GM12891 (cell line): ENCODE measurements at regions not wholly inside any gene's neighbourhood (a gene's known extent, or its start where the extent isn't known, plus 50 kb on each side); places are given as distances from the start of the nearest gene placed in this dataset.
"Not testable (repeated sequence)": the region's sequence is repeated elsewhere in the genome, so short reads cannot be mapped to it uniquely, and the experiment has no call there.

Experiments
- DNase-seq: peaks from one replicate; pipeline ENCODE4 v3.0.0; 2011; ENCODE audit warnings: low spot score; ENCODE audit not compliant: insufficient read length
- FAIRE-seq: peaks from 2 replicates; lab custom pipeline; 2011; peaks lifted over from hg19 to GRCh38; lab: Jason Lieb, UNC
- PAX5 ChIP-seq: IDR thresholded peaks from 2 replicates; pipeline ENCODE4 v1.6.1; 2011; ENCODE audit warnings: low read length, moderate library complexity, mild to moderate bottlenecking; ENCODE audit not compliant: insufficient read depth, severe bottlenecking
- POLR2A ChIP-seq: IDR thresholded peaks from 2 replicates; pipeline ENCODE4 v1.6.1; 2011; ENCODE audit warnings: low read depth, low read length, control low read depth
- POLR2AphosphoS5 ChIP-seq: IDR thresholded peaks from 2 replicates; pipeline ENCODE4 v1.6.1; 2011; ENCODE audit warnings: low read depth, low read length, control low read depth
- POU2F2 ChIP-seq: IDR thresholded peaks from 2 replicates; pipeline ENCODE4 v1.6.1; 2011; ENCODE audit warnings: low read depth, mild to moderate bottlenecking, control low read depth, low read length, moderate library complexity
- SPI1 ChIP-seq: IDR thresholded peaks from 2 replicates; pipeline ENCODE4 v1.6.1; 2011; ENCODE audit warnings: low read depth, low read length, control low read depth
- TAF1 ChIP-seq: IDR thresholded peaks from 2 replicates; pipeline ENCODE4 v1.6.1; 2011; ENCODE audit warnings: low read depth, low read length, control low read depth

DNA sequence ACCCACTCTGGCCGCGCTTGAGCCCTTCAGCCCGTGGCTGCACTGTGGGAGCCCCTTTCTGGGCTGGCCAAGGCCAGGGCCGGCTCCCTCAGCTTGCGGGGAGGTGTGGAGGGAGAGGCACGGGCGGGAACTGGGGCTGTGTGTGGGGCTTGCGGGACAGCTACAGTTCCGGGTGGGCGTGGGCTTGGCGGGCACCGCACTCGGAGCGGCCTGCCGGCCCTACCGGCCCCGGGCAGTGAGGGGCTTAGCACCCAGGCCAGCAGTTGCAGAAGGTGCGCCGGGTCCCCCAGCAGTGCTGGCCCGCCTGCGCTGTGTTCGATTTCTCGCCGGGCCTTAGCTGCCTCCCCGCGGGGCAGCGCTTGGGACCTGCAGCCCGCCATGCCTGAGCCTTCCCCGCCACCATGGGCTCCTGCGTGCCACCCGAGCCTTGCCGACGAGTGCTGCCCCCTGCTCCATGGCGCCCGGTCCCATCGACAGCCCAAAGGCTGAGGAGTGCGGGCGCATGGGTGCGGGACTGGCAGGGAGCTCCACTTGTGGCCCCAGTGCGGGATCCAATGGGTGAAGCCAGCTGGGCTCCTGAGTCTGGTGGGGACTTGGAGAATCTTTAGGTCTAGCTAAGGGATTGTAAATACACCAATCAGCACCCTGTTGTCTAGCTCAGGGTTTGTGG is 173.7 kb upstream of the FIGN start:
- no peak for DNase-seq
- FAIRE-seq: no peak
- TF ChIP-seq PAX5 (no peak), POLR2A (no peak), SPI1 (no peak), TAF1 (no peak), POLR2AphosphoS5 (no peak), POU2F2 (no peak)

DNA sequence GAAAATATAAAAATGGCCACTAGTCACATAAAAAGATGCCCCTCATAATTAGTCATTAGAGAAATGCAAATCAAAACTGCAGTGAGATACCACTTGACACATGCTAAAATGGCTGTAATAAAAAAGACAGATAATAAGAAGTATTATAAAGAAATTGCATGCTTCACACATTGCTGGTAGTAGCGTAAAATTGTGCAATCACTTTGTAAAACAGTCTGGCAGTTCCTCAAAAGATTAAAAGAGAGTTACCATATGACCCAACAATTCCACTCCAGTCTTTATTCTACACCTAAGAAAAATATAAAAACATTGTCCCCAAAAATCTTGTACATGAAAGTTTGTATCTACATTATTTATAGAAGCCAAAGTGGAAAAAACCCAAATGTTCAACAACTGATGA is 170.6 kb upstream of the FIGN start:
- DNase-seq (no peak), FAIRE-seq (no peak)
- TF ChIP-seq POLR2A (no peak), POLR2AphosphoS5 (no peak), TAF1 (no peak), PAX5 (no peak), SPI1 (no peak), POU2F2 (no peak)

DNA sequence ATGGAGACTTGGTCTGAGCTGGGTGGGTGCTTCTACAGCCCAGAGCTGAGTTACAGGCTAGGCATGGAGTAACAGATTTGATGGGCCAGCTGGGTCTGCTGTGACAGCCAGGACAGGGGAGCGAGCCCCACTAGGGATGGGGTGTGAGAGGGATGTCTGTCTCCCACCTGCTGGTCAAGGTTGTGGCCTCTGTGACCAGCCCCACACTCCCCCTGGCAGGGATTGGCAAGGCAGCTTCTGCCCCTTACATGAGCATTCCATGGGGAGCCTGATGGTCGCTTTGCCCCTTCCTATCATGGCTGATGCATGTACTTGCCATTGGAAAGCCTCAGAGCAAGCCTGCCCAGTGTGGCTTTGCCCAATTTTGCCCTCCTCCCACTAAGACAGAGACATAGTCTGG is 162.0 kb upstream of the FIGN start:
- FAIRE-seq: no peak
- TF ChIP-seq SPI1: no peak
- TF ChIP-seq POLR2AphosphoS5: no peak
- TF ChIP-seq POLR2A: no peak
- TF ChIP-seq POU2F2: no peak
- TF ChIP-seq TAF1: no peak
- no peak for TF ChIP-seq PAX5
- DNase-seq: no peak

DNA sequence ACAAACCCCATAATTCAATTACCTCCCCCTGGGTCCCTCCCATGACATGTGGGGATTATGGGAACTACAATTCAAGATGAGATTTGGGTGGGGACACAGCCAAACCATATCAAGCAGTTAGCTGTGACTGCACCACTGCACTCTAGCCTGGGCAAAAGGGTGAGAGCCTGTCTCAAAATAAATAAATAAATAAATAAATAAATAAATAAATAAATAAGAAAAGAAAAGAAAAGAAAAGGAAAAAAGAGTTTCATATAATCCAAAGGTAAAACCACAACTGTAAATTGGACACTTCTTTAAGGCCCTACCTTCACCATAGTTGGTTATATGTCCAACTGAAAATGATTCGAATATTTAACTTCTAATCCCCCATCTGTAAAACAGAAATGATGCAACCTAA is 157.6 kb upstream of the FIGN start:
- DNase-seq, FAIRE-seq: not testable (repeated sequence)

DNA sequence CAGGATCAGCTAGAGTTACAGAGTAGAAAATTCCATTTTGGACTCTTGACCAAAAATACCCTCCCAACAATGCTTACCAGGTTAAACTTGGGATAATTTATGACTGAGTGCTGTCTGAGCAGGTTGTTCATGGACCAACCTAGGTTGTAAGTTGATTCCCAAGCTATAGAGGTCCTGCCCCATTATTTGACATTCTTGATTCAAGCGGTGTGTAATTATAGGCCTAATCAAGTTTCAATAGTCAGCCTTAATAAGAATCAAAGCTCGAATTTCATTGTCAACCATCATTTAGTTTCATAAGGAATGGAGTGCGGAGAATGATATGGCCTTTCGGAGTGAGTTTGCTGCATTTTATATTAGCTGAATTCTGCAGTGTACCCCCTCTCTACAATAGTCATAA is 152.8 kb upstream of the FIGN start:
- TF ChIP-seq SPI1 (no peak), TAF1 (no peak), POLR2A (no peak), POLR2AphosphoS5 (no peak), POU2F2 (no peak), PAX5 (no peak)
- DNase-seq (no peak), FAIRE-seq (no peak)

DNA sequence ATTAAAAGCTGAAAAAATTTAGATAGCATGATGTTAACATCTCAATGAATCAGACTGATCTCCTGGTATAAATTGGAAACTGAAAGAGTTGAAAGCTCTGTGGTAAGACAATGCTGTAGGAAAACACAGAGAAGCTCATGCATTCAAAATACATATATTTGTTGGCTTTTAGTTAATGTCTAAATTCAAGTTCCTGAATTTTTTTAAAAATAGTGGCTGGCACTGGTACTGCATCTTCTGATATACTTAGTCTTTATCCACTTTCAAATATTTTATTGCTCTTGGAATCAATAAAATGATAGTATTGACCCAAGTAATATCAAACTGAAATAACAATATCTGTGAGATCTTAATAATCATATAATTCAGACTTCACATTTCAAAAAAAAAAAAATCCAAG is 151.4 kb upstream of the FIGN start:
- no peak for DNase-seq
- TF ChIP-seq POLR2AphosphoS5: no peak
- TF ChIP-seq SPI1: no peak
- TF ChIP-seq POLR2A: no peak
- no peak for TF ChIP-seq PAX5
- TF ChIP-seq POU2F2: no peak
- TF ChIP-seq TAF1: no peak
- no peak for FAIRE-seq

DNA sequence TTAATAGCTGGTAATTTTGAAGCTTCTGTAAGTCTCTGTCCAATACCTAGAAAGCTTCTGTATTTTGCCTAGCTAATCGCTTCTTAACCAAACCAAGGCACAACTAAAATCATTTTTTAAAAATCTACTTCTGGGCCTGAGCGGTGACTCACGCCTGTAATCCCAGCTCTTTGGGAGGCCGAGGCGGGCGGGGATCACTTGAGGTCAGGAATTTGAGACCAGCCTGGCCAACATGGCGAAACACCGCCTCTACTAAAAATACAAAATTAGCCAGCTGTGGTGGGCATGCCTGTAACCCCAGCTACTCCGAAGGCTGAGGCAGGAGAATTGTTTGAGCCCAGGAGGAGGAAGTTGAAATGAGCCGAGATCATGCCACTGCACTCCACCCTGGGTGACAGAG is 148.6 kb upstream of the FIGN start:
- FAIRE-seq (no peak), DNase-seq (no peak)
- TF ChIP-seq SPI1 (no peak), PAX5 (no peak)

DNA sequence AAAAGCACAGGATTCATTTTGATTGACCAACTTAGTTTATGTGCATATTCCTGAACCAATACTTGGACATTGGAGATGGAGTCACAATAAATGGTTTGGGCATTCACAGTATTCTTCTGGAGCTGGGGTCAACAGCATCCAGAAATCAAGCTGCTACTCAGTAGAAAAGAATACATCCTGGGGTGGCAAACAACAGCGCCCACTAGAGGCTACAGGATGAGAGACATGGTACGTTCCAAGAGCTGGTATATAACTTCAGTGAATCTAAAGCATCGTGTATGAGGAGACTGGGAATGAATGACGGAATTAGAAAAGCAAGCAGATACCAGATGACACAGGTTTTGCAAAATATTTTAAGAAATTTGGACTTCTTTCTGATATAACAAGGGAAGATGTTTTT is 142.9 kb upstream of the FIGN start:
- FAIRE-seq: no peak
- TF ChIP-seq TAF1 (no peak), POLR2AphosphoS5 (no peak), PAX5 (no peak), POLR2A (no peak), POU2F2 (no peak)
- peak; percentile 2 for DNase-seq

DNA sequence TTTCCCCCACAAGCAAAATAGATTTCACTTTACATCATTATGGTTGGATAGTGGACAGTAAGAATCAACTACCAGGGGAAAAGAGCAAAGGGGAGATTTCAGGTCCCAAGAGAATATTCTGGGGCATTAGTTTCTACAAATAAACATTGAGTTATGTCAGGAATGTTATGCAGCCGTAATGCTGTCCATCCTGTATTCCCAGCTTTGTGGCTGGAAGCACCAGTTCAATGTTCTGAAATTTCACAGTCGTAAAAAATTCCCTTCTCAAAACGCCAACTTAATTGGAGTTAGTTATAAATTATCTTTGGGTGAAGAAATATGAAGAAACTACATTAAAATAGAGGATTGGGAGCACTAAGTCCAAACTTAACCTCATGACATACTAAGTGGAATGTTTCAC is 141.5 kb upstream of the FIGN start:
- DNase-seq: no peak
- no peak for FAIRE-seq
- TF ChIP-seq POLR2AphosphoS5 (no peak), SPI1 (no peak), POU2F2 (no peak), TAF1 (no peak), POLR2A (no peak), PAX5 (no peak)

DNA sequence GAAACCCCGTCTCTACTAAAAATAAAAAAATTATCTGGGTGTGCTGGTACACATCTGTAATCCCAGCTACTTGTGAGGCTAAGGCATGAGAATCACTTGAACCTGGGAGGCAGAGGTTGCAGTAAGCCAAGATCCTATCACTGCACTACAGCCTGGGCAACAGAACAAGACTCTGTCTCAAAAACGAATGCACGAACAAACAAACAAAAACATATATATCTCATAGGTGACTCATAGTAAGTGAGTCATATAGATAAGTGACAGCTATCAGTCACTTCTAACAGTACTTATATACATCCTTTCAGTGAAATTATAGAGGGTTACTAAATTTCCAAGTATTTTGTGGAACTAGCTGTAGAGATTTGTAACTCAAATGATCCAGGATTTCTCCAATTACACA is 127.3 kb upstream of the FIGN start:
- FAIRE-seq (no peak), DNase-seq (no peak)
- TF ChIP-seq TAF1: no peak
- no peak for TF ChIP-seq POLR2A
- TF ChIP-seq POLR2AphosphoS5: no peak
- TF ChIP-seq SPI1: no peak
- no peak for TF ChIP-seq POU2F2
- TF ChIP-seq PAX5: no peak

DNA sequence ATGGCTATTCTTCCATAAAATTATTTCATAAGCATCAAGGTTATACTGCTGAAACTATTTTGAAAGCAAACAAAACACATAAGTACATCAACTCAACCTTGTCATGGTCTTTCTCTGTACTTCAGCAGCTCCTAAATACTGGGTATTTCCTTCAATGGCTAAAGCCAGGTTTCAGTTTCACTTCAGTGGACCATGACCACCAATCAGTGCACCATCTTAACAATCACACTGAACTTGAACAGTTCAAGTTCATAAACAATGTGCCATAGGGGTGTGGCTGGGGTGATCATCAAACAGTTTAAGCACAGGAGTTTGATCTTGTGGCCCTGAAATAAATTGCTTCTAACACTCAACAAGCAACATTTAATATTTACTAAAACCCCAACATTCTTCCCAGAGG is 124.1 kb upstream of the FIGN start:
- TF ChIP-seq PAX5 (no peak), POLR2AphosphoS5 (no peak), TAF1 (no peak), POU2F2 (no peak), SPI1 (no peak), POLR2A (no peak)
- no peak for FAIRE-seq
- no peak for DNase-seq
